ENCODE measurements at regions not wholly inside any gene's neighbourhood (a gene's known extent, or its start where the extent isn't known, plus 50 kb on each side); places are given as distances from the start of the nearest gene placed in this dataset.

- TF ChIP-seq POLR2A (IDR thresholded peaks at IDR 0.05): no peak
- TF ChIP-seq CTCF (IDR thresholded peaks at IDR 0.05): peak in 5 of 6 experiments; percentile 26 to 69 (median 56)
- Histone ChIP-seq H3K27ac (no peak overlapping the region), H3K4me1 (replicated peaks in 1 of 2) (peaks cover 0 to 2% of the 10 kb centered on the region in 2 donors), H3K36me3 (replicated peaks in 1 of 2) (no peaks in the 10 kb centered on the region), H3K4me3 (no peak overlapping the region), H3K9me3 (replicated peaks in 1 of 3) (no peaks in the 10 kb centered on the region), H3K27me3 (no peaks in the 10 kb centered on the region)
- no peak for DNase-seq
- WGBS, 4 donors: 0% methylated on average over 1 of the region's 1 CpG
- intact Hi-C loops (cut with DNase I): no loop called here
These were observed 754.8 kb downstream of the RAB28 start for GRCh38 chr4:12729384-12729783.

GRCh38 chr4:12724510-12724909 lies 759.6 kb downstream of the RAB28 start:
- intact Hi-C loops (cut with DNase I): no loop called here
- Histone ChIP-seq H3K9me3 (replicated peaks in 1 of 3) (no peaks in the 10 kb centered on the region), H3K36me3 (replicated peaks in 1 of 2) (no peaks in the 10 kb centered on the region), H3K27ac (no peak overlapping the region), H3K27me3 (no peaks in the 10 kb centered on the region), H3K4me1 (replicated peaks in 1 of 2) (peaks cover 0 to 4% of the 10 kb centered on the region in 2 donors), H3K4me3 (no peak overlapping the region)
- DNase-seq: no peak
- 19 to 34% (median 31%) methylated on average over 5 of the region's 5 CpGs for WGBS, 4 donors
- peak in 4 of 6 experiments; percentile 6 to 45 (median 34) for TF ChIP-seq CTCF (IDR thresholded peaks at IDR 0.05)
- TF ChIP-seq POLR2A (IDR thresholded peaks at IDR 0.05): no peak

GRCh38 chr4:12723849-12724447 lies 760.2 kb downstream of the RAB28 start:
- no peaks in the 10 kb centered on the region for H3K9me3 ChIP-seq (replicated peaks in 1 of 3)
- peak in 2 of 7 donors; percentile 15 to 16 for DNase-seq
- H3K27me3 ChIP-seq: no peaks in the 10 kb centered on the region
- H3K36me3 ChIP-seq (replicated peaks in 1 of 2): no peaks in the 10 kb centered on the region
- 13 to 22% (median 19%) methylated on average over 7 of the region's 7 CpGs for WGBS, 4 donors
- no peak for TF ChIP-seq CTCF (IDR thresholded peaks at IDR 0.05)
- TF ChIP-seq POLR2A (IDR thresholded peaks at IDR 0.05): no peak
- peaks cover 0 to 4% of the 10 kb centered on the region in 2 donors for H3K4me1 ChIP-seq (replicated peaks in 1 of 2)
- H3K4me3 ChIP-seq: no peak overlapping the region
- H3K27ac ChIP-seq: no peak overlapping the region
- intact Hi-C loops (cut with DNase I): no loop called here

GRCh38 chr4:12716896-12717295 lies 767.2 kb downstream of the RAB28 start:
- H3K4me1 ChIP-seq (replicated peaks in 1 of 2): no peaks in the 10 kb centered on the region
- H3K36me3 ChIP-seq (replicated peaks in 1 of 2): no peaks in the 10 kb centered on the region
- no peaks in the 10 kb centered on the region for H3K27me3 ChIP-seq
- no peaks in the 10 kb centered on the region for H3K9me3 ChIP-seq (replicated peaks in 1 of 3)
- no peak overlapping the region for H3K27ac ChIP-seq
- no peak for TF ChIP-seq CTCF (IDR thresholded peaks at IDR 0.05)
- no peak for TF ChIP-seq POLR2A (IDR thresholded peaks at IDR 0.05)
- intact Hi-C loops (cut with DNase I): no loop called here
- DNase-seq: no peak
- H3K4me3 ChIP-seq: no peak overlapping the region
- 87 to 90% (median 88%) methylated on average over 1 of the region's 1 CpG for WGBS, 4 donors
